ENCODE measurements at regions not wholly inside any gene's neighbourhood (a gene's known extent, or its start where the extent isn't known, plus 50 kb on each side); places are given as distances from the start of the nearest gene placed in this dataset.

DNA sequence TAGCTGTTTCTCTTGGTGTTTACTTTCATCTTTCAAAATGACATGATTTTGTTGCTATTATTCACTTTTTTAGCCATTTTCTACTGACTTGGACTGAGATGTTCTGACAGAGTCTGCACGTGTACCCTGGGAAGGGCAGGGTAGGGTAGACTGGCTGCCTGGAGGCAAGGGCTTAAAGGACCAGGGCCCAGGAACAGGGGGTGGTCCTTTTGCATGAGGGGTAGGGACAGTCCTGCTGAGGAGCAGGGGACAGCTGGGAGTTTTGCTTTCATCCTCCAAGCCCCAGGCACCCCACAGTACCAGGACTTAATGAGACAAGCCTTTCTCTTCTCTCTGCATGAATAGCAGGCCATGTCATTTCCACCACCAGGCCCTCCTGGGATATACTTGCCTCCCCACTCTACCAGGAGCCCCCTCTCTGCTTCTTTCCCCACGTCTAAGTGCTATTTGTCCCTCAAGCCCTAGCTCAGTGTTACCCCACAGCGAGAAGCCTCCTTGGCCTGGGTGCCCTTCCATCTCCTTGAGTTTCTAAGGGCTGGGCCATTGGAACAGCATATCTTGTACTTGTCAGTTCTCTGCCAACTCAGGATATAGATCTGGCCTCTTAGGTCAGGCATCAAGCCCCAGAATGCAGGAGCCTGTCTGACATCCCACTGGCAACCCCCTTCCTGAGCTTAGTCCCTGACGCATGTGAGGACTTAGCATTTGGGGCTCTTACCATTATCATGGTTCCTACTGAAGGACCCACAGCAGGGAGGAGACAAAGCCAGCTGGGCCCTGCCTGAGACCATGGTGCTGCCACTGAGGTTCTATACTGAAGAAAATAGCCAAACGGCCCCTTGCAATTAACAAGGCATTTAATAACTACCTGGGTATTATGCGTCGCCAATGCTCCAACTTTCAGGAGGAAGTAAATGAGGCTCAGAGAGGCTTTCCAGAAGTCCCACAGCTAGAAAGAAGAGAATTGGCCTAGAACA lies 78.4 kb upstream of the UNC5B start (continued):
- TF ChIP-seq, protein P1, sequence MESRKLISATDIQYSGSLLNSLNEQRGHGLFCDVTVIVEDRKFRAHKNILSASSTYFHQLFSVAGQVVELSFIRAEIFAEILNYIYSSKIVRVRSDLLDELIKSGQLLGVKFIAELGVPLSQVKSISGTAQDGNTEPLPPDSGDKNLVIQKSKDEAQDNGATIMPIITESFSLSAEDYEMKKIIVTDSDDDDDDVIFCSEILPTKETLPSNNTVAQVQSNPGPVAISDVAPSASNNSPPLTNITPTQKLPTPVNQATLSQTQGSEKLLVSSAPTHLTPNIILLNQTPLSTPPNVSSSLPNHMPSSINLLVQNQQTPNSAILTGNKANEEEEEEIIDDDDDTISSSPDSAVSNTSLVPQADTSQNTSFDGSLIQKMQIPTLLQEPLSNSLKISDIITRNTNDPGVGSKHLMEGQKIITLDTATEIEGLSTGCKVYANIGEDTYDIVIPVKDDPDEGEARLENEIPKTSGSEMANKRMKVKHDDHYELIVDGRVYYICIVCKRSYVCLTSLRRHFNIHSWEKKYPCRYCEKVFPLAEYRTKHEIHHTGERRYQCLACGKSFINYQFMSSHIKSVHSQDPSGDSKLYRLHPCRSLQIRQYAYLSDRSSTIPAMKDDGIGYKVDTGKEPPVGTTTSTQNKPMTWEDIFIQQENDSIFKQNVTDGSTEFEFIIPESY (IDR thresholded peaks at IDR 0.05; ENCODE audit: borderline replicate concordance, low read depth), result no peak
- no peak for TF ChIP-seq TCF12 (IDR thresholded peaks at IDR 0.05)

DNA sequence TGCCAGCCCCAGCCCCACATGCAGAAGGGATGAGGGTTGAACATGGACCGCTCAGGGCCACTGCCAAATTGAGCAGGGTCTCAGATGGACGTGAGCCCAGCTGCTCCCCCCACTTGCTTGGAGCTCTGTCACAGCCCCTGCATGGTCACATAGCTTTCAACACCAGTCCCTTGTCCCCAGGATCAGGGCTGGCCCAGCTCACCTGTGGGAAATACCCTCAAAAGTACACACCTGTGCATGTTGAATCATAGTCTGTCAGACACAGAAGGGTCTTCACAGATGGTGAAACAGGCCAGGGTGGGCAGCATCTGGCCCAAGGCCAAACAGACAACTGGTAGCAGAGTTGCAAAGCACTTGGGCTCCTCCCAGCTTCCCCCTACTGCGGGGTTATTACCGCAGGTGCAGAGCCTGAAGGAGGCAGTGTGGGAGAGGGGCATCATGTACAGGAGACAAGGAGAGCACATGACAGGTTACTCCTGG lies 77.6 kb upstream of the UNC5B start:
- POLR2A ChIA-PET, result no interaction called here
- TF ChIP-seq GATA2 (CRISPR knock-in tag; IDR thresholded peaks at IDR 0.05), result no peak
- TF ChIP-seq RXRA (IDR thresholded peaks at IDR 0.05; ENCODE audit: borderline replicate concordance, low read depth), result no peak
- no peak for TF ChIP-seq RAD21 (IDR thresholded peaks at IDR 0.05; ENCODE audit: low read length)
- TF ChIP-seq TAF1 (IDR thresholded peaks at IDR 0.05; ENCODE audit: borderline replicate concordance, low read depth, low read length), result no peak
- no peak for TF ChIP-seq SMC3 (IDR thresholded peaks at IDR 0.05; ENCODE audit: low read depth, low read length)
- TF ChIP-seq CHD2 (IDR thresholded peaks at IDR 0.05; ENCODE audit: low read length, partially characterized antibody), result no peak
- TF ChIP-seq, protein P2, sequence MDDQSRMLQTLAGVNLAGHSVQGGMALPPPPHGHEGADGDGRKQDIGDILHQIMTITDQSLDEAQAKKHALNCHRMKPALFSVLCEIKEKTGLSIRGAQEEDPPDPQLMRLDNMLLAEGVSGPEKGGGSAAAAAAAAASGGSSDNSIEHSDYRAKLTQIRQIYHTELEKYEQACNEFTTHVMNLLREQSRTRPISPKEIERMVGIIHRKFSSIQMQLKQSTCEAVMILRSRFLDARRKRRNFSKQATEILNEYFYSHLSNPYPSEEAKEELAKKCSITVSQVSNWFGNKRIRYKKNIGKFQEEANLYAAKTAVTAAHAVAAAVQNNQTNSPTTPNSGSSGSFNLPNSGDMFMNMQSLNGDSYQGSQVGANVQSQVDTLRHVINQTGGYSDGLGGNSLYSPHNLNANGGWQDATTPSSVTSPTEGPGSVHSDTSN (IDR thresholded peaks at IDR 0.05), result no peak
- no peak for TF ChIP-seq FOXM1 (IDR thresholded peaks at IDR 0.05; ENCODE audit: low read depth)
- TF ChIP-seq RFX5 (IDR thresholded peaks at IDR 0.05; ENCODE audit: low read length), result no peak

More for the DNA sequence above, 77.6 kb upstream of the UNC5B start:
- Histone ChIP-seq H4K20me1 (ENCODE audit: insufficient read depth) (no peaks in the 10 kb centered on the region), H3K27ac (ENCODE audit: low read depth in 2 of 2, low read length in 1 of 2) (no peak overlapping the region), H2AFZ (ENCODE audit: low read depth) (no peak overlapping the region), H3K4me2 (no peak overlapping the region), H3K27me3 (ENCODE audit: insufficient read depth) (peaks cover 18% of the 10 kb centered on the region), H3K9ac (no peak overlapping the region), H3K9me3 (no peaks in the 10 kb centered on the region), H3F3A (replicated peaks; ENCODE audit: insufficient read depth) (no peaks in the 10 kb centered on the region), H3K4me1 (ENCODE audit: control insufficient read depth in 1 of 2, insufficient read depth in 2 of 2, low read depth in 1 of 2, low read length in 1 of 2) (peaks cover 0 to 17% of the 10 kb centered on the region in 2 experiments; a peak in 1 of 4 replicates), H3K4me3 (ENCODE audit: low read depth in 2 of 2, low read length in 1 of 2) (no peak overlapping the region), H3K79me2 (ENCODE audit: insufficient read depth) (no peaks in the 10 kb centered on the region), H3K9me2 (no peaks in the 10 kb centered on the region), H3K36me3 (replicated peaks in 1 of 2; ENCODE audit: control insufficient read depth in 1 of 2, insufficient read depth in 2 of 2, low read length in 1 of 2) (no peaks in the 10 kb centered on the region)
- WGBS (ENCODE audit: low lambda C conversion rate), result 60% methylated on average over 4 of the region's 4 CpGs
- CTCF ChIA-PET, result interaction anchor here (0.8 to 1.1 kb wide), 3 partner anchors 30 to 125 kb away, joined by 3 read pairs; no protein-coding TSS in a partner anchor
- no peak for DNase-seq
